RWPE2 (cell line): ENCODE measurements at regions not wholly inside any gene's neighbourhood (a gene's known extent, or its start where the extent isn't known, plus 50 kb on each side); places are given as distances from the start of the nearest gene placed in this dataset.

ENCODE experiments used
- ATAC-seq: fragments of 200-7000 bp; cut with Tn5 transposase; 3 replicates; pipeline ENCODE4 v1.9.1; 2021; ENCODE audit warnings: low read depth
- DNase-seq: peaks from one replicate; pipeline ENCODE4 v3.0.0-alpha.2; 2020; ENCODE audit warnings: low spot score
- H3K27ac ChIP-seq: fragments of 450-650 bp; 2 replicates; pipeline ENCODE4 v1.5.1; 2017; ENCODE audit warnings: mild to moderate bottlenecking; ENCODE audit not compliant: poor library complexity, severe bottlenecking
- H3K27me3 ChIP-seq: fragments of 250-450 bp; sonication (Bioruptor Pico); 2 replicates; pipeline ENCODE4 v1.5.1; 2021; ENCODE audit warnings: mild to moderate bottlenecking, moderate library complexity; ENCODE audit not compliant: insufficient read depth, poor library complexity, severe bottlenecking
- H3K36me3 ChIP-seq: fragments of 250-450 bp; sonication (Bioruptor Pico); 2 replicates; pipeline ENCODE4 v1.5.1; 2020; ENCODE audit warnings: low read depth, mild to moderate bottlenecking, moderate library complexity
- H3K4me1 ChIP-seq: fragments of 250-450 bp; sonication (Bioruptor Pico); 2 replicates; pipeline ENCODE4 v1.5.1; 2021; ENCODE audit warnings: mild to moderate bottlenecking, moderate library complexity; ENCODE audit not compliant: insufficient read depth, poor library complexity, severe bottlenecking
- H3K4me3 ChIP-seq: fragments of 250-450 bp; sonication (Bioruptor Pico); 2 replicates; pipeline ENCODE4 v1.5.1; 2021; ENCODE audit warnings: mild to moderate bottlenecking, moderate library complexity; ENCODE audit not compliant: severe bottlenecking
- H3K9me3 ChIP-seq: fragments of 250-450 bp; sonication (Bioruptor Pico); 2 replicates; pipeline ENCODE4 v1.5.1; 2021; ENCODE audit warnings: mild to moderate bottlenecking, moderate library complexity; ENCODE audit not compliant: severe bottlenecking
- CTCF ChIP-seq: fragments of 450-650 bp; IDR thresholded peaks from one replicate; pipeline ENCODE4 v1.5.1; 2017; ENCODE audit warnings: mild to moderate bottlenecking, moderate library complexity; ENCODE audit not compliant: poor library complexity, severe bottlenecking

GRCh38 chr9:13481274-13481673 lies 201.8 kb upstream of the MPDZ start:
- no peaks in the 10 kb centered on the region for H3K9me3 ChIP-seq
- H3K27me3 ChIP-seq = no peaks in the 10 kb centered on the region
- no peak for DNase-seq
- H3K36me3 ChIP-seq = no peaks in the 10 kb centered on the region
- no peak overlapping the region for H3K4me3 ChIP-seq
- no peak overlapping the region for H3K27ac ChIP-seq
- no peak for TF ChIP-seq CTCF
- no peak for ATAC-seq
- peaks cover 8% of the 10 kb centered on the region for H3K4me1 ChIP-seq

DNA sequence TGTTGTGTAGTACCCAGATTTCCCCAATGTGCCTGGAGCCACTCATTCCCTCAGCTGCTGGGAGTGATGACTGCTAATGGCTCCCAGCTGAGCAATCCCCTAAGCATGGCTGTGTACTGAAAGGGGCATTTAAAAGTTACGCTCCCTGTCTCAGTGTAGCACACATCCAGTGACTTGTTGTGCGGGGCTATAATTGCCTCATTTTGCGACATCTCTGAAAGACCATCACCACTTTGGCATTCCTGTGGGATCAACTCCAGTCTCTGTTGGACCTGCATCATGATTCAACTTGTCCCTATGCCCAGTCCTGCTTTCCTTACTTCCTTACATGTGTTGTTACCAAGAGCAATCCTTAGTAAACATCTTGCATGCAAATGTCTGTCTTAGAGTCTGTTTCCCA lies 201.2 kb upstream of the MPDZ start:
- DNase-seq (no peak), ATAC-seq (no peak)
- no peaks in the 10 kb centered on the region for H3K36me3 ChIP-seq
- no peak overlapping the region for H3K27ac ChIP-seq
- no peaks in the 10 kb centered on the region for H3K9me3 ChIP-seq
- H3K4me1 ChIP-seq = peaks cover 6% of the 10 kb centered on the region
- no peaks in the 10 kb centered on the region for H3K27me3 ChIP-seq
- no peak for TF ChIP-seq CTCF
- no peak overlapping the region for H3K4me3 ChIP-seq

DNA sequence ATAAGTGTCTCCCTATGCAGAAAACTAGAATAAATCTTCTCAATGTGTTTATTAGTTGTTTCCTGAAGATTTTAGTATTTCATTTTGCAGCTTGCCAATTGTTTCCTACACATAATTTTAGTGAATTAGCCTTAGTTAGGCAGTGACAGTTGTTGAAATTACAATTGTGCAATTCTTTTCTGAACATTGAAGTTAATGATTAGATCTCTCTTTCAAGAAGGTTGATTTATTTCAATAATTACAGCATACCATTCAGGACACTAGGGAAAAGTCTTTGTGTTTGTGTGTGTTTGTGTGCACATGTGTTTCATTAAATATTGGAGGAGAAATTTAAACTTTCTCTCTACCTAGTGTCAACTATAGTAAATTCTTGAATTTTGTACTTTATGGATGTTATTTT lies 199.6 kb upstream of the MPDZ start:
- no peak for DNase-seq

DNA sequence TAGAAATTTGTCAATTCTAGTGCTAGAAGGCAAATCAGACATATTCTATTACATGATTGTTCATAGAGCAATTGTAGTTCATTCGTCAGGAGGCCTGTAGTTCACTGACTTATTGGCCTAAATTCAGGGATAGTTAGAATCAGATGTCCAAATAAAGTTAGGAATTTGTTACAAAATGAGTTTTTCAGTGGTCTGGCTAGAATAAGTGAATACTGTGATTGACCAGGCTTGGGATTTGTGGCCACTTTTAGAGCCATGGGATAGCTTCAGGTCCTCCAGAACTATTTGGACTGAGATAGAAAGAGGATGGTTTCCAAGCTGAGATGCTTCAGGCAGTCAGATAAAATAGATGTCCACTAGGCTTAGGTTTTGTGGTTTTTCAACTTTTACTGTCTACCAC lies 199.1 kb upstream of the MPDZ start:
- Histone ChIP-seq H3K4me1 (no peaks in the 10 kb centered on the region), H3K4me3 (no peak overlapping the region), H3K9me3 (no peaks in the 10 kb centered on the region), H3K36me3 (no peaks in the 10 kb centered on the region), H3K27ac (no peak overlapping the region), H3K27me3 (no peaks in the 10 kb centered on the region)
- DNase-seq (no peak), ATAC-seq (no peak)
- no peak for TF ChIP-seq CTCF

More for the DNA sequence above, 199.6 kb upstream of the MPDZ start:
- Histone ChIP-seq H3K36me3 (no peaks in the 10 kb centered on the region), H3K4me3 (no peak overlapping the region), H3K4me1 (no peaks in the 10 kb centered on the region), H3K27ac (no peak overlapping the region), H3K27me3 (no peaks in the 10 kb centered on the region), H3K9me3 (no peaks in the 10 kb centered on the region)
- ATAC-seq = no peak
- no peak for TF ChIP-seq CTCF

DNA sequence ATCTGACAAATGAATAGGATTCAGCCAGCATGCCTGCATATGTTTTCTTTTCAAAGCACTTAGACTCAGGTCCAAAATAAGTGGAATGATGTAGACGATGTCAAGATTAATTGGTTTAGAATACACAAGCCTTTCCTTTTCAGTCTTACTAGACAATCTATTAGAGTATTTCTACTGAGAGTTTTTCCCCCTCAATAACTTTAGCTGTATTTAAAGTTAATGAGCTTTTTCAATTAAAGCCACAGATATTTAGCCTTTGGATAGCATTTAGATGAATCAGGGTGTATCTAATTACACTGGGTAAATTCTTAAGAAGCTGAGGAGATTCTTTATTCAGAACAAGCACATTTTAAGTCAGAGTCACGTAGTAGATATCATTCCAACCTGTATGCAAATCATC lies 198.7 kb upstream of the MPDZ start:
- DNase-seq (no peak), ATAC-seq (peak; percentile 27; the same call in 2 of the 3 replicates)
- Histone ChIP-seq H3K36me3 (no peaks in the 10 kb centered on the region), H3K4me3 (no peak overlapping the region), H3K4me1 (no peaks in the 10 kb centered on the region), H3K27me3 (no peaks in the 10 kb centered on the region), H3K9me3 (no peaks in the 10 kb centered on the region), H3K27ac (no peak overlapping the region)
- TF ChIP-seq CTCF = no peak
